ENCODE measurements at regions not wholly inside any gene's neighbourhood (a gene's known extent, or its start where the extent isn't known, plus 50 kb on each side); places are given as distances from the start of the nearest gene placed in this dataset.

DNA sequence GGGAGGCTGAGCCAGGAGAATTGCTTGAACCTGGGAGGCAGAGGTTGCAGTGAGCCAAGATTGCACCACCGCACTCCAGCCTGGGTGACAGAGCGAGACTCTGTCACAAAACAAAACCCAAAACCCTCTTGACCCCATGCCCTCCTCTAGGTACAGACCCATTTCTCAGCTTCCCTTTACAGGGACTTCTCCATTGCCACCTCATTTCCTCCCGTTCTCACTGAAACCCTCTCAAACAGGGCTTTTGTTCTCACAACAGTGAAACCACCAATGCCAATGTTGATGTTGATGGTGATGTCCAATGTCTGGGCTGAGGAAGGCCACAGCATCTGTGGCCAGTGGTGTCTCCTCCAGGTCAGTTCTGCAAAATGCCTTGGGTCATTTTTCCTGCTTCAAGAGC is 69.0 kb upstream of the ZCCHC2 start:
- TF ChIP-seq, protein P1, sequence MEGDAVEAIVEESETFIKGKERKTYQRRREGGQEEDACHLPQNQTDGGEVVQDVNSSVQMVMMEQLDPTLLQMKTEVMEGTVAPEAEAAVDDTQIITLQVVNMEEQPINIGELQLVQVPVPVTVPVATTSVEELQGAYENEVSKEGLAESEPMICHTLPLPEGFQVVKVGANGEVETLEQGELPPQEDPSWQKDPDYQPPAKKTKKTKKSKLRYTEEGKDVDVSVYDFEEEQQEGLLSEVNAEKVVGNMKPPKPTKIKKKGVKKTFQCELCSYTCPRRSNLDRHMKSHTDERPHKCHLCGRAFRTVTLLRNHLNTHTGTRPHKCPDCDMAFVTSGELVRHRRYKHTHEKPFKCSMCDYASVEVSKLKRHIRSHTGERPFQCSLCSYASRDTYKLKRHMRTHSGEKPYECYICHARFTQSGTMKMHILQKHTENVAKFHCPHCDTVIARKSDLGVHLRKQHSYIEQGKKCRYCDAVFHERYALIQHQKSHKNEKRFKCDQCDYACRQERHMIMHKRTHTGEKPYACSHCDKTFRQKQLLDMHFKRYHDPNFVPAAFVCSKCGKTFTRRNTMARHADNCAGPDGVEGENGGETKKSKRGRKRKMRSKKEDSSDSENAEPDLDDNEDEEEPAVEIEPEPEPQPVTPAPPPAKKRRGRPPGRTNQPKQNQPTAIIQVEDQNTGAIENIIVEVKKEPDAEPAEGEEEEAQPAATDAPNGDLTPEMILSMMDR (IDR thresholded peaks at IDR 0.05; ENCODE audit: insufficient read depth, low read depth, low read length), result no peak
- no peak for TF ChIP-seq EZH2 (IDR thresholded peaks at IDR 0.05; ENCODE audit: insufficient read depth, low read length)
